ENCODE measurements at regions not wholly inside any gene's neighbourhood (a gene's known extent, or its start where the extent isn't known, plus 50 kb on each side); places are given as distances from the start of the nearest gene placed in this dataset.
"Not testable (repeated sequence)": the region's sequence is repeated elsewhere in the genome, so short reads cannot be mapped to it uniquely, and the experiment has no call there.

DNA sequence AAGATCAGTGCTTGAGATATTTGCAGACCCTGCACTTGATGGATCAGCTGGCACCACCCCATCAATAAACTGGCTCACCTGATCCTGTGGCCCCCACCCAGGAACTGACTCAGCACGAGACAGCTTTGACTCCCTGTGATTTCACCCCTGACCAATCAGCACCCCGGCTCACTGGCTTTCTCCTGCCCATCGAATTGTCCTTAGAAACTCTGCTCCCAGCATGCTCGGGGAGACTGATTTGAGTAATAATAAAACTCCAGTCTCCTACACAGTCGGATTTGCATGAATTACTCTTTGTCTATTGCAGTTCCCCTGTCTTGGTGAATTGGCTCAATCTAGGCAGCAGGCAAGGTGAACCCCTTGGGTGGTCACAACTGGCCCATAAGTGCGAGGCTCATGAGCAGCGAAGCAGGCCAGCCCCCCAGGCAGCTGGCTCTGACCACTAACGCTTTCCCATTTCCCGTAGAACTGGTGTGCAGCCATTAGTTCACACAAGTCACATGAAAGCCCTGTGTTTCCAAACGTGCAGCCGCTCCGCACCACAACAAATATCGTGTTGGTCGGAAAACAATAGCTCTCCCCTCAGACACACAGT is 79.6 kb downstream of the RSPH3 start:
- no peak for DNase-seq

DNA sequence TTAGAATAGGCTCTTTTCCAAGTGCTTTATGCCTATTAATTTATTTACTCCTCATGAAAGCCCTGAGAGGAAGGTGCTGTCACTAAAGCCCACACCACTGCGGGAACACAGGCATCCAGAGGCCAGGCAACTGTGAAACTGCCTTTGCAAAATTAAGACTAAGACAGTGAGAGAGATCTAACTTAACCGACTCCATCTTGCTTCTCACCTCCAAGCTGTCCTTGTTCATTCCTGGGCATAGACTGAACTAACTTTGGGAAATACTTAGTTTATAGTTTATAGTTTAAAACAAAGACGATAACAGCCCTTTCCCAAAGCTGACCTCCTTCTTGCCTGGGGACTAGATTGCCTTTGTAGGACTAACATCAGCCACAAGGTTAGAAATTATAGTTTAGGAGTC is 80.1 kb downstream of the RSPH3 start:
- no peak for DNase-seq

DNA sequence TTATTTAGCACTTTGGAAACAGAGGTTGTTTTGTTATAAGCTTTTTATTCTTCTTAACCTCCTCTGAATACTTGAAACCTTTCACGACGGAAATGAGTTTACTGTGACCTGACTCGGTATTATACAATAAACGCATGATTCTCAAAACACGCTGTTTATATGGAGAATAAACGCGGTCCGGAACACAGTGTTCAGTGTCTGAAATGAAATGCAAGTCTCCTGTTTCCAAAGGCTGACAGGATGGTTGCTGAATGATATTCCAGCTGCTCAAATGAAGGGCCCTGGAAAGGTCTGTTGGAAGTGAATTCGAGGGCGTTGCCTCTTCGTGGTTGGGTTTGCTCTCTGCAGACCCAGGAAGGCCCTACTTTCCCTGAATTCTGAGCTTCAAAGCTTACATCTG is 83.4 kb downstream of the RSPH3 start:
- DNase-seq, result no peak

DNA sequence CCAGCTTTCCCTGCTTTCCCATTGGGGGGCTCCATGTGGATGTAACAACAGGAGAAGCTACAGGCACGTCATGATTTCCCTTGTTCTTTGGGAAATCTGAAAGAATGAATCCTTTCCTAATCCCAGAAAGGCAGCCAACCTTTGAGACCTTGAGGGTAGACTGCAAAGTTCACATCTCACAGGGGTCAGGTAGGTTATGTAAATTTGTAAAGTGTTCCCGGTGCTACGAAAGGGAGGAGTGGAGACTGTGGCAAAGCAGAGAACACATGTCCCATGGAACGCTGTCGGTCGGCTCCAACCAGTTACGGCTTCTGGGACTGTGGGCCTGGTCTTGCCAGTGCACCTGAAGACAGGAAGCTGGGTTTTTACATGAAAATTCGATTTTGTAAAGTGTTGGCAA is 85.1 kb downstream of the RSPH3 start:
- DNase-seq, result no peak

DNA sequence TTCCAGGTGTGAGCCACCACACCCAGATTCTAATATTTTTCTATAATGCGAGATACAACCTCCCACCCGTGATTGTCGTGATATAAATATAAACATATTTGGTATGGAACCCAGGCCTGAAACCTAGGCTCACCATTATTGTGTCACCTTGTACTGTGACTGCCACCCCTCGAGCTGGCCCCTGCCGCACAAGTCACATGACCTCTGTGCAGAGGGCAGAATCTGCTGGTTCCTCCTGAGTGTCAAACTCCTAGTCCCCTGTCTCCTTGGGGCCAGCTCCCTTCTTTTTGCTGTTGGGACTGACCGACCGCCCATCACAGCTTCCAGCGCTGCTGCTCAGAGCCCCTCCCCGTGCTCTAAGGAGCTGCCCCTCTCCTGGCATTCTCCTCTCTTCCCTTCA is 86.4 kb downstream of the RSPH3 start:
- no peak for DNase-seq

DNA sequence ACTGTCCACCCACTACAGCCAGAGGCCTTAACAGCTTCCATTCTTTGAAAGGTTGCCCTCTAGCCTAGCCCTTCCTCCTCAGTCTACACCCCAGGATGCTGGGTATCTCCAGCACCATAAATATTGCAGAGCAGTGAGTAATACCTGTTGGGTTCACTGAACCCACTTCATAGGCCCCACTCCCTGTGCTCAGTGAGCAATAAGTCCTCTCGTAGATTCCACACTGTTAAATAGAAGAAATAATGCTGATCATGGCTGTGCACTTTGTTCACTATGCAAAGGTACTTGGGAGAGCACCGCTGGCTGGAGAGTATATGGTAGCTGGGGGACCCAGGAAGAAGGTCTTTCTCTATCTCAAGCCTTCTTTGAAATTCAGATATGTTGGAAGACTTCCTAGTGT is 87.3 kb downstream of the RSPH3 start:
- no peak for DNase-seq

DNA sequence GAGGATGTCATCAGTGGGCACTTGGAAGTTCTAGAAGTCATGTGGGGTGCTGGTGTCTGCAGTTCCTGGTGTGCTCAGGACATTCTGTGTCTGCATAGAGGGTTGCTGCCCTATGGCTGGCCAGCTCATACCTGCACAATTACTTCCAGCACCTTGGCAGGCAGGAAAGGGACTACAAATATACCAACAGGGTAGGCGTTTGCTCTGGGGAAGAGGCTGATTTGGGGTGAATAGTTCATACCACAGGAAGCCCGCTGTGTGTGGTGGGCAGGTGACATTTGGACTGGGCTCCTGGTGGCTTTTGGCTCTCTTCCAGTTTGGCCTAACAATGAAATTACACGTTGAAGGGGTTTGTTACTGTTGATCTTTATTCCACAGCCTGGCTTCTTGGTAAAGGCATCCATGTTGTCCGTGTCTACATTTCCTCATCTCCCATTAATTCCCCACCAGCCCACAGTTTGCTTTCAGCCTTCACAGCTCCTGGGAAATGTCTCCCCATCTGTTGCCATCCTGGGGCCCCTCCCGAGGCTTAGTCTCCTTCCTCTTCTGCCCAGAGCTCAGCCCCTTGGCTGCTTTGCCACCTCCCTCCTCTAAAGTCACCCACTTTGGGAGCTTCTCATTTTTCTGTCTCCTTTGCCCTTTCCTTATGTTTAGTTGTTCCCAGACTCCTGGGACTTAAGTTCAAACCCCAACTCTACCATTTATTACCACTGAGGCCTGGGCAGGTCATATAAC is 88.1 kb downstream of the RSPH3 start:
- DNase-seq, result peak; percentile 54

DNA sequence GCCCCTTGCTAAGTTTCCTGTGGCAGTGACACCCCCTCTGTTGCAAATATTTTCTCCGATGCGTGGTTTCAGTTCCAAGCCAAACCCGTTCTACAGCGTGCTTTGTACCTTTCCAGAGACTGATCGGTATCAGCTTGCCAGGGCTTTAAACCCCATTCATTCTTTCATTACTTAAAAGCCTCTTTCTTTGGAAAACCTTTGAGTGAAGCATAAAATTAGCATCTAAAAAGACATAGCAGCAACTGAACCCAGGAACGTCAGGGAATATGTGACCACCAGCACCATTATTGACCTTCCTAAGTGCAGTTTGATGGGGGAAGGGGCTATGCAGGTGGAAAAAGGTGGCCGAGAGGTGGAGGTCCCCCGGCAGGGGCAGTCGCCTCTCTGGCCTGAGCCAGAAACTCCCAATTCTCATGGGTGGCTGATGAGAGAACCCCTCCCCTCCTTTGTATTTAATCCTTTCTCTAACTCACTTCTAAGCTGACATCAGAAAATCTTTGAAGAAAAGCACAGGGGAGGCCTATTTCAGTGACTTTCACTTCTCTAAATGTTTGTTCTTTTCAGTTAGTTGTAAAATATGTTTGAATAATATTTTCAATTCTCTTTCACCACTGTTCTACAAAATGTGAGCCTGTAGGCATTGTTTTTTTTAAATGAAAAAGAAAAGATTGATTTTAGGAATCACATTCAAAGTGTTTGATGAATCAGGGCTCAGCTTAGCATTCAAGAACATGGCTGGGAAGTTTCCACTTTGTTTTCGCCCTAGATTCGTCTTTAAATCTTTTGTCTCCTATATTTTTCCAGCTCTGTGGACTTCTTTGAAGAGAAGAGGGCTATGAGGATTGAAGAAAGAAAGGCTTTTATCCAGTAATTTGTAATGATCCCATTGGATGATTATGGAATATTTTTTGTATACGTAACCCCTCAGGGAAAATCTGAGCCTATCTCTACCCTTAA is 89.2 kb downstream of the RSPH3 start:
- peak; percentile 37 for DNase-seq

DNA sequence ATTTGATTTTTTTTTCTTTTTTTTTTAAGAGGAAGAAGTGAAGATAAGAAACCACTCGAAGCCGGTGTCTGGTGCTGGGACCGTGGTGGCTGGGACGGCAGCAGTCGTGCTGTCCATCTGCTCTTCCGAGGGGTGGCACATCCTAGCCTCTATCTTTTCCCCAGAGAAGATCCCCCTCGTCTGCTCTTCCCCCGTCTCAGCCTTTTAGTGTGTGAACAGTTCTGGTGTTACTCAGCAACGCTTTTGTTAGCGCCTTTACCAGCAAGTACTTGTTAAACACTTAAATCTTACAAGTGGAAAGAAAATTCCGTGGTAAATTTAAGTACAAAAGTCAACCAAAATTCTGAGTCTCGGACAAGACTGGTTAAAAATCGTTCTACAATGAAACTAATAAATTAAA is 90.1 kb downstream of the RSPH3 start:
- peak; percentile 7 for DNase-seq

DNA sequence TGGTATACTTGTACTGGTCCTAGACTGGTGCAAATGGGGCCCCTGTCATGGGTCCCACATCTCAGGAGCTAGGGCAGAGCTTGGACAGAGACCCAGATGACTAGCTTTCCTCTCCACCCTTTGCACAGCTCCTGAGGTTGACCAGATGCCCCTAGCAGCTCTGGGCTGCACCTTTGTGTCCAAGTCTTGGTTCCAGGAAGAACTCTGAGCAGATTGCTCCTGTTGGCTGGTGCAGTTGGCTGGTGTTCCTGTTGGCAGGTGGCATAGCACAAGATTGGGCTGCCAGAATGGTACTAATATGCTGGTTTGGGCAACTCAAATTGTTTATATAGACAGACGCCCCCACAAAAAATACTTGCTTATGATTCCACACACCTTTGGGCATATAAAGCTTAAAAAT is 89.4 kb upstream of the EZR start:
- DNase-seq, result no peak

DNA sequence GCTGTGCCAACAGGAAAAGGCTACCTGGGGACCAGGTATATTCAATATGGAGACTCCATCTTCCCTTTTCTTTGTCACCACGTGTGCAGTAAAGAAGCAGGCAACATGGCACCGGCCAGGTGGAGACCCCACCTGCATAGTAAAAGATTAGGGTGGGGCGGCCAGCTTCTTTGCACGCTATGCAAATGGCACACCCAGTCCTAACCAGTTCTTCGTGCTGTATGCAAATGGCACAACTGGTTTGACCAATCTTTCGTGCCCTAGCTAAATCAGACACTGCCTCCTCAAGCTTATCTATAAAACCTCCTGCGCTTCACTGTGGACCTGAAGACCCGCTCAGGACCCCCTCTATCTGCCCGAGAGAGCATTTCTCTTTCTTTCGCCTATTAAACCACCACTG is 88.8 kb upstream of the EZR start:
- DNase-seq, result no peak

DNA sequence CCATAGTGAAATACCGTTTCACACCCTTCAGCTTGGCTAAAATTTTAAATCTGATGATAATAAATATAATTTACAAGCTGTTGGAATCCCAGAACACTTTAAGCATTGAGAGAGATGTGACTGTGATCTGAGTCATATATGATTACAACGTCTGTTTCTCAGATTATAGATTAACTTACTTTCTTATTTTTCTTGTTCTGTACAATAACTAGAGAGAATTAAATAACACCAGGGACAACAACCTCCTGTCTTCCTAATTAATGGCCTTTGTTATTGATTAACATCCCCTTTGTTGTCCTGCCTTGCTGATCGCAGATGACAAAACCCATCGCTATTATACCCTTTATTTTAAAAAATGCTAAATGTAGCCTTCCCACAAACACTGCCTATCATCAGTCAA is 87.8 kb upstream of the EZR start:
- no peak for DNase-seq

DNA sequence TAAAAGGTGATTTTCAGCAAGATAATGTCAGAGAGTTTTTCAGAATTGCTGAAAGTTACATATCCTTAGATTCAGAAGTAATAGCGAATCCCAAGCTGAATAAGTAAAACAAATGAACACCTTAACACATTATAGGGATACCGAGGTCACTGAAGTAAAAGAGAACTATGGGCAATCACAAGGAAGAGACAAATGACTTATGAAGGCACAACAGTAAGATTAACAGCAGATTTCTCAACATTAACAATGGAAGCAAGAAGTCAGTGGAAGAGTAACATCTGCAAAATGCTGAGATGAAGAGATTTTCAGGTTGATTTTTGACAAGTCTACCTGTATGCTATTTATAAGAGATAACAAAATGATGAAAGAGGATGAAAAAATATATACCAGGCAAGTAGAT is 86.1 kb upstream of the EZR start:
- no peak for DNase-seq

DNA sequence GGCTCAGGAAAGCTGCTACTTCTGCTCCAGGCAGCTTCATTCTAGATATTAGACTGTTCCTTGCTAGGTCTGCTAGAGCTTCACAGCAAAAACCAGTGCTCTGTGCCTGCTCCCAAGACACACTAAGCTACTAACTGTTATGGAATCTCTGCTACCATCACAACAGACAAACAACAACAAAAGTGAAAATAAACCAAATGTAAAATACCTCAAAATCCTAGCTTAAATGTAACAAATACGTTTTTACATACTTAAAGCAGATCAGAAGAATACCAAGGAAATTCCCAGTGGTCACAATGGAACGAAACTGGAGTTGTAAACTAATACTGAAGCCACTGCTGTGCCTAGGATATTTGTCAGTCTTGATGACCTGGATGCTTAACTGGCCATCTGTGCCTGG is 84.6 kb upstream of the EZR start:
- no peak for DNase-seq

DNA sequence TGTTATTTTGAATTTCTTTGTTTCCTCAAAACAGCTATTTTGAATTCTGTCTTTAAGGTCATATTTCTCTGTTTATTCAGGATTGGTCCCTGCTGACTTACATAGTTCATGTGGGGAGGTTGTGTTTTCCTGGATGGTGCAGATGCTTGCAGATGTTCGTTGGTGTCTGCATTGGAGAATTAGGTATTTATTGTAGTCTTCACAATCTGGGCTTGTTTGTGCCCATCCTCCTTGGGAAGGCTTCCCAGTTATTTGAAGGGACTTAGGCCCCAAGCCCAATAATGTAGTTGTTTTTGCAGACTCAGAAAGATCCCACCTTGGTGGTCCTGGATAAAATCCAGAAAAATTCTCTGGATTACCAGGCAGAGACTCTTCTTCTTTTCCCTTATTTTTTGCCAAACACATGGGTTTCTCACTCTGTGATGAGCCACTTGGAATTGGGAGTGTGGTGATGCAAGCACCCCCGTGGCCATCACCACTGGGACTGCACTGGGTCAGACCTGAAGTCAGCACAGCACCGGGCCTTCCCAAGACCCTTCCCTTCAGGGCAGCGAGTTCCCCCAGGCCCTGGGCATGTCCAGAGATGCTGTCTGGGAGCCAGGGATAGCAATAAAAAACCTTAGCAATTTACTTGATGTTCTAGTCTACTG is 81.6 kb upstream of the EZR start:
- DNase-seq, result no peak

DNA sequence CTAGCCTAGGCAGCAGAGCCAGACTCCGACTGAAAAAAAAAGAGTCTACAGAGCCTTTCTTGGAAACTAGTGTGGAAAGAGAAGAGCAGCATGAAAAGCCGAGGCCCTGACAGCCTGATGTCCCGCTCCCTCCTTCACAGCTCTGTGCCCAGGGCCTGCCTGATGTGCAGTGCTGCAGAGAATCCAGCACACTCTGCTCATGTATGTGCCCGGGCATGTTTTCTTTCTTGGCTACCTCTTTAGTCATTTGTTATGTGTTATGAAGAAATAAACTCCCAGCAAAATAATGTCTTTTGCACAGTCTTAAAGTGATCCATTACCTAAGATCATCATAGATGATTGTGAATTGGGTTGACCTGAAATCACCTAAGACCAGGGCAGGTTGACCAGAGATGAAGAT is 78.1 kb upstream of the EZR start:
- DNase-seq, result no peak

DNA sequence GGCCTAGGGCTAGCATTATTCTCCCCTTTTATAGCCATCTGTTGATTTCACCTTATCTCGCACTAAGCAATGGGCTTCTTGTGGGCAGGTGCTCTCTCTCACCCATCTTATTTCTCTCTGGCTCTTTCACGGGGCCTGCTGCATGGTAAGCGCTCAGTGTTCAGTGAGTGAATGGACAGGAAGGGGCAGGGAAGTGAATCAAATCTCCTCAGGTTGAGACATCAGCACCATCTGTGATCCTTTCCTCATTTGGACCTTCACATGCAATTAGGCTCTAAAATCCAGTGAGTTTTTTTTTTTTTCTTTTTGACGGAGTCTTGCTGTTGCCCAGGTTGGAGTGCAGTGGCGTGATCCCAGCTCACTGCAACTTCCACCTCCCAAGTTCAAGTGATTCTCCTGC is 76.5 kb upstream of the EZR start:
- no peak for DNase-seq

DNA sequence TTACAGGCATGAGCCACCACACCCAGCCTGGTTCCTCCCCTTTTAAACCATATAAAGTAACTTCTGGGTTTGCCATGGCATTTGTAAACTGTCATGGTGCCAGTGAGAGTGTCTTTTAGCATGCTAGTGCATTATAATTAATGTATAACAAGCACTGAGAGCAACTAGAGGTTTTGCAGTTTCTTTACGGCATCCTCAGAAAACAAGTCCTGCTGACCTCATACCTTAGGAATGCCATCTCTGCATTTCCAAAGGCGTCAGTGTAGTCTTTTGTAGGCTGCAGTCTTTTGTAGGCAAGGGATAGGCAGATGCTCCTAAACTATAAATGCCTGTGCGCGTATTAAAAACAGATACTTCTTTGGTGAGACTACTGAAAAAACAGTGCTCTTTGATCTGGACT is 75.0 kb upstream of the EZR start:
- no peak for DNase-seq

DNA sequence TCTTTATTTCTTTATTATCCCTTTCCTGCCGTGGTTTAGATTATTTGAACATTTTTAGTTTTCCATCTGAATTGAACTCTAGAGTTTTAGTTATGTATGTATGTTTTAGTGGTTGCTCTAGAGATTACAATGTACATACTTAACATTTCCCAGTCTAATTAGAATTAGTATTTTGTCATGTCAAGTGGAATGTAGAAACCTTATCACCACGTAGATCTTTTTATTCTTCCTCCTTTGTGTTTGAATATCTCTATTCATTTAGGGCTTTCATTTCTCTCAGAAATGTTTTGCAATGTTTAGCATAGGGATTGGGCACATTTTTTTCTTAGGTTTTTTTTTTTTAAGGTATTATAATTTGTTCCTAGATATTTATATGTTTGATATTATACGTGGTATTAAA is 73.1 kb upstream of the EZR start:
- no peak for DNase-seq

DNA sequence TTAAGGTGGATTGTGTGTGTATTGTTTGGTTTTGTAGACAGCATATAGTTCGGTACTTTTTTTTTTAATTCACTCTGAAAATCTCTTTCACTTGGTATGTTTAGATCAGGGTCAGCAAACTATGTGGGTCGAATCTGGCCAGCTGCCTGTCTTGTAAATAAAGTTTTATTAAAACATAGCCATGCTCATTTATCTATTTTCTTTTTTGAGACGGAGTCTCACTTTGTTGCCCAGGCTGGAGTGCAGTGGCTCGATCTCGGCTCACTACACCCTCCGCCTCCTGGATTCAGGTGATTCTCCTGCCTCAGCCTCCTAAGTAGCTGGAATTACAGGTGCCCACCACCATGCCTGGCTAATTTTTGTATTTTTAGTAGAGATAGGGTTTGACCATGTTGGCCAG is 72.4 kb upstream of the EZR start:
- DNase-seq, result not testable (repeated sequence)

DNA sequence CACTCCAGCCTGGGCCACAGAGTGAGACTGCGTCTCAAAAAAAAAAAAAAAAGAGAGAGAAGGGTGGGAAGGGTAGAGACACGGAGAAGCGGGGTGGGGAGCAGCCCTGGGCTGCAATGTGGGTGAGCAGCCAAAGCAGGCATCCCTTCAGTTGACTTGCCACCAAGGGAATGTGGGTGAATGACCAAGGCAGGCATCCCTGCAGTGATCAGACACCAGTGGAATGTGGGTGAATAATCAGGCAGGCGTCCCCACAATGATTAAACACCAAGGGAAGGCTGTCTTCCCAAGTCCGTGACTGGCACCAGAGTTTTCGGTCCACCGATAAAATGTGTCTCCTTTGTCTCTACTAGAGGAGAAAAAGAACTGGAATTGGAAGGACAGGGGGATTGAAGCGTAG is 69.0 kb upstream of the EZR start:
- DNase-seq, result not testable (repeated sequence)

DNA sequence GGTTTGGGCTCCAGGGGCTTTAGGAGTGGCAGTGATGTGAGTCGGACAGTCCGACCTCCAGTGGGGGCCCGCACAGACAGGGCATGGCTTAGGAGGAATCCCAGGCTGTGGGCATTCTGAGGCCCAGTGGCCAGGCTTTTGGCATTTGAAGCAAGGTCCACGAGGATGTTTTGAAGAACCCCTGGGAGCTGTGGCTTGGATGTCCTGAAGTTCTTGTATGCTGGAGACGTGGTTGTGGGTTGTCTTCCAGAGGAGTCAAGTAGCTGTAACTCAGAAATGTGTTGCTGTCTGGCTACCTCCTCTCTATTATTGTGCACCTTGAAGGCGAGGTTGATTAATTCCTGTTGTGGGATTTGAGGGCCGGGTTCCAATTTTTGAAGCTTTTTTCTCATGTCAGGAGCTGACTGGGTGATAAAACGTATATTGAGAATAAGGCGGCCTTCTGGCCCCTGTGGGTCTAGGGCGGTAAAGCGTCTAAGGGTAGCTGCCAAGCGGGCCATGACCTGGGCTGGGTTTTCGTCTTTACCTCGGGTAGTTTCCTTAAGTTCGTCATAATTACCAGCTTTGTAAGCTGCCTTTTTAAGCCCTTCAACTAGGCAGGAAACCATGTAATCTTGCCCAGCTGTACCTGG is 67.3 kb upstream of the EZR start:
- DNase-seq, result not testable (repeated sequence)

DNA sequence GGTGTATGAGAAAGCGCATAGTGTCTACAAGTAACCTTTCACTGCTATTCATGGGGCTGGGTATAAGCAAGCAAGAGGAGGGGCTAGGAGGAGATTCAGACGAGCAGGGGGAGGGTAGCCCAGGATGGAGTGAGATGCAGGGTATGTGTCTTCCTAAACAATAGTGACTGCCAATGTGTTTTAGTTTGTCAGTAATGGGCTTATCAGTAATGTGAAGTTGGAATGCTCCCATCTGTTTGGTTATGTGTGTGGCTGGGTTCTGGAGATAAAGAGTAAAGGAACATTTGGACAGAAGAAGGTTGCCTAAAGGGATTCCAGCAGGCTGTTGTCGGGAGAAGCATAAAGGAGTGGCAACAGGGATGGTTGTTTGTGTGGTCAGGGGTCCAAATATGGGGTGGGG is 62.7 kb upstream of the EZR start:
- DNase-seq, result not testable (repeated sequence)
